Mesenchymal stem cell (in vitro differentiated cells and primary cell): ENCODE measurements at regions not wholly inside any gene's neighbourhood (a gene's known extent, or its start where the extent isn't known, plus 50 kb on each side); places are given as distances from the start of the nearest gene placed in this dataset.
"Not testable (repeated sequence)": the region's sequence is repeated elsewhere in the genome, so short reads cannot be mapped to it uniquely, and the experiment has no call there.

Experiments
- DNase-seq: peaks from one replicate; pipeline ENCODE4 v3.0.0-alpha.2; 2013
- H2AFZ ChIP-seq: one replicate; pipeline ENCODE4 v1.6.1; 2013; ENCODE audit warnings: low read depth, mild to moderate bottlenecking, control low read depth, inconsistent platforms, low read length, moderate library complexity
- H2AK5ac ChIP-seq: 2 replicates; pipeline ENCODE4 v1.6.1; 2013; ENCODE audit warnings: low read length, moderate library complexity, mild to moderate bottlenecking, inconsistent platforms; ENCODE audit not compliant: severe bottlenecking
- H2BK120ac ChIP-seq: one replicate; pipeline ENCODE4 v1.6.1; 2013; ENCODE audit warnings: low read depth, mild to moderate bottlenecking, inconsistent platforms, low read length, moderate library complexity
- H2BK12ac ChIP-seq, 2 experiments: one replicate each; pipeline ENCODE4 v1.6.1; 2013; ENCODE audit warnings: inconsistent platforms in 2 of 2, low read length in 2 of 2, mild to moderate bottlenecking in 2 of 2, moderate library complexity in 2 of 2, control low read depth in 1 of 2
- H2BK15ac ChIP-seq: one replicate; pipeline ENCODE4 v1.6.1; 2013; ENCODE audit warnings: mild to moderate bottlenecking, low read depth, inconsistent platforms; ENCODE audit not compliant: poor library complexity, severe bottlenecking
- H2BK5ac ChIP-seq: 2 replicates; pipeline ENCODE4 v1.6.1; 2013; ENCODE audit warnings: low read depth, mild to moderate bottlenecking, low read length, control low read depth, inconsistent platforms; ENCODE audit not compliant: poor library complexity, severe bottlenecking
- H3K14ac ChIP-seq, 2 experiments: one replicate each; pipeline ENCODE4 v1.6.1; 2013; ENCODE audit warnings: inconsistent platforms in 2 of 2, low read length in 2 of 2, control low read depth in 1 of 2, mild to moderate bottlenecking in 1 of 2, moderate library complexity in 1 of 2
- H3K18ac ChIP-seq, 2 experiments: one replicate each; pipeline ENCODE4 v1.6.1; 2013; ENCODE audit warnings: inconsistent platforms in 2 of 2, low read length in 2 of 2, control low read depth in 1 of 2, low read depth in 1 of 2, mild to moderate bottlenecking in 1 of 2
- H3K23ac ChIP-seq, 2 experiments: one replicate each; pipeline ENCODE4 v1.6.1; 2013; ENCODE audit warnings: inconsistent platforms in 2 of 2, low read length in 2 of 2, mild to moderate bottlenecking in 2 of 2, moderate library complexity in 2 of 2, control low read depth in 1 of 2
- H3K27ac ChIP-seq: 2 replicates; pipeline ENCODE4 v1.5.1; 2013; ENCODE audit warnings: mild to moderate bottlenecking, moderate library complexity, low read length, control low read depth, inconsistent platforms; ENCODE audit not compliant: poor library complexity, severe bottlenecking
- H3K27me3 ChIP-seq, 2 experiments: 2 replicates each; pipeline versions ENCODE4 v1.6.1 to v1.7.0; 2013; ENCODE audit warnings: low read length in 2 of 2, mild to moderate bottlenecking in 2 of 2, moderate library complexity in 2 of 2, control low read depth in 1 of 2, inconsistent platforms in 1 of 2; ENCODE audit not compliant: control insufficient read depth in 1 of 2, insufficient read depth in 1 of 2
- H3K36me3 ChIP-seq, 2 experiments: 2 replicates each; pipeline versions ENCODE4 v1.6.1 to v1.7.0; 2013; ENCODE audit warnings: low read length in 2 of 2, control low read depth in 1 of 2, inconsistent platforms in 1 of 2, low read depth in 1 of 2, mild to moderate bottlenecking in 1 of 2; ENCODE audit not compliant: insufficient read depth in 2 of 2, control insufficient read depth in 1 of 2
- H3K4ac ChIP-seq, 2 experiments: one replicate each; pipeline ENCODE4 v1.6.1; 2013; ENCODE audit warnings: inconsistent platforms in 2 of 2, low read length in 2 of 2, mild to moderate bottlenecking in 2 of 2, moderate library complexity in 2 of 2, control low read depth in 1 of 2, low read depth in 1 of 2
- H3K4me1 ChIP-seq: 2 replicates; pipeline ENCODE4 v1.6.1; 2013; ENCODE audit warnings: low read depth, low read length, control low read depth; ENCODE audit not compliant: control insufficient read depth, insufficient read depth
- H3K4me2 ChIP-seq: 2 replicates; pipeline ENCODE4 v1.6.1; 2013; ENCODE audit warnings: low read length, mild to moderate bottlenecking, inconsistent platforms; ENCODE audit not compliant: poor library complexity, severe bottlenecking
- H3K4me3 ChIP-seq, 2 experiments: 2 replicates each; pipeline versions ENCODE4 v1.5.1 to v1.7.0; 2013; ENCODE audit warnings: low read length in 2 of 2, mild to moderate bottlenecking in 2 of 2, control low read depth in 1 of 2, low read depth in 1 of 2; ENCODE audit not compliant: insufficient read depth in 1 of 2
- H3K79me1 ChIP-seq: replicated peaks from 2 replicates; pipeline ENCODE4 v1.6.1; 2013; ENCODE audit warnings: mild to moderate bottlenecking, control low read depth, low read length, inconsistent platforms; ENCODE audit not compliant: poor library complexity, severe bottlenecking
- H3K9ac ChIP-seq: 2 replicates; pipeline ENCODE4 v1.7.0; 2013; ENCODE audit warnings: mild to moderate bottlenecking, low read length, moderate library complexity
- H3K9me3 ChIP-seq: 2 replicates; pipeline ENCODE4 v1.7.0; 2013; ENCODE audit warnings: mild to moderate bottlenecking, low read length; ENCODE audit not compliant: control insufficient read depth
- H4K8ac ChIP-seq: one replicate; pipeline ENCODE4 v1.6.1; 2013; ENCODE audit warnings: inconsistent platforms, mild to moderate bottlenecking, low read length, moderate library complexity
- H4K91ac ChIP-seq: one replicate; pipeline ENCODE4 v1.6.1; 2013; ENCODE audit warnings: mild to moderate bottlenecking, low read length, inconsistent platforms
- WGBS: methylation state at CpG from one replicate; pipeline ENCODE4 v1.1.7; 2013; ENCODE audit warnings: mixed read lengths; 5-methylcytosine and 5-hydroxymethylcytosine counted together

- no peak overlapping the region for H4K8ac ChIP-seq
- H3K4me2 ChIP-seq, result no peak overlapping the region
- 93% methylated on average over 16 of the region's 29 CpGs for WGBS
- H2BK15ac ChIP-seq, result no peak overlapping the region
- no peaks in the 10 kb centered on the region for H3K79me1 ChIP-seq
- H2AFZ ChIP-seq, result no peak overlapping the region
- no peak overlapping the region for H2BK12ac ChIP-seq
- DNase-seq, result no peak
- no peaks in the 10 kb centered on the region for H3K36me3 ChIP-seq
- H3K23ac ChIP-seq, result no peak overlapping the region
- H3K4ac ChIP-seq, result no peak overlapping the region
- no peak overlapping the region for H3K9ac ChIP-seq
- no peak overlapping the region for H2BK5ac ChIP-seq
- H3K9me3 ChIP-seq, result no peaks in the 10 kb centered on the region
- H3K27ac ChIP-seq, result no peak overlapping the region
- H3K18ac ChIP-seq, result no peak overlapping the region
- H2AK5ac ChIP-seq, result no peak overlapping the region
- no peak overlapping the region for H3K4me3 ChIP-seq
- H3K4me1 ChIP-seq, result no peaks in the 10 kb centered on the region
- no peak overlapping the region for H3K14ac ChIP-seq
- no peak overlapping the region for H2BK120ac ChIP-seq
- no peaks in the 10 kb centered on the region for H3K27me3 ChIP-seq
- H4K91ac ChIP-seq, result no peak overlapping the region
Observed at GRCh38 chrX:26558719-26559386, 342.9 kb downstream of the MAGEB5 start.

DNA sequence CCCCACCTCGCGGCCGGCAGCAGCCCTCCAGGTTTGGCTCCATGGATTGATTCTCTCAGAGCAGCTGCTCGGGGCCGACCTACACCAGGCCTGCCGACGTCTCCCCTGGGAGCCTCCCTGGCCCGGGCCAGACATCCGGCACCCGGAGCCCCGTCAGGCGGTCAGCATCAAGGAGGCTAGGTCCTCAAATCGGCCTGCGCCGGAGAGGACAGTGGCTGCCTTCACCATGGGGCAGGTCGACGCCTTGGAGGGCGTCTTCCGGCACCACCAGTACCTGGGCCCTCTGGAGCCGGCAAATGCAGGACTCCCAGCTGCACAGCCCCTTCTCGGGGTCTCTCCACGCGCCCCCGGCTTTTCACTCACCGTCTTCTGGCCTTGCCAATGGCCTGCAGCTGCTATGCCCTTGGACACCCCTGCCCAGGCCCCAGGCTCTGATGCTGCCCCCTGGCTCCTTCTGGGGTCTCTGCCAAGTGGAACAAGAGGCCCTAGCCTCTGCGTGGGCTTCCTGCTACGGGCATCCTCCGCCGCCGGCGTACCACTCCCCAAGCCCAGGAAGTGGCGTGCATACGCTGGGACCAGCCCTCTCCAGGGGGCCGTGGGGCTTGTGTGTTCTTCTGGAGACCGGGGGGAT is 341.8 kb downstream of the MAGEB5 start:
- no peak overlapping the region for H3K4ac ChIP-seq
- H4K8ac ChIP-seq, result no peak overlapping the region
- DNase-seq, result no peak
- no peak overlapping the region for H2BK12ac ChIP-seq
- H2AK5ac ChIP-seq, result no peak overlapping the region
- no peak overlapping the region for H2BK120ac ChIP-seq
- H3K9ac ChIP-seq, result no peak overlapping the region
- no peak overlapping the region for H3K18ac ChIP-seq
- H3K4me1 ChIP-seq, result no peaks in the 10 kb centered on the region
- H3K23ac ChIP-seq, result no peak overlapping the region
- no peak overlapping the region for H2BK15ac ChIP-seq
- no peak overlapping the region for H3K14ac ChIP-seq
- no peak overlapping the region for H3K27ac ChIP-seq
- no peaks in the 10 kb centered on the region for H3K9me3 ChIP-seq
- H3K4me2 ChIP-seq, result no peak overlapping the region
- no peaks in the 10 kb centered on the region for H3K27me3 ChIP-seq
- no peak overlapping the region for H4K91ac ChIP-seq
- H3K79me1 ChIP-seq, result no peaks in the 10 kb centered on the region
- H3K36me3 ChIP-seq, result no peaks in the 10 kb centered on the region
- 95% methylated on average over 34 of the region's 35 CpGs for WGBS
- H2AFZ ChIP-seq, result no peak overlapping the region
- no peak overlapping the region for H2BK5ac ChIP-seq
- no peak overlapping the region for H3K4me3 ChIP-seq

DNA sequence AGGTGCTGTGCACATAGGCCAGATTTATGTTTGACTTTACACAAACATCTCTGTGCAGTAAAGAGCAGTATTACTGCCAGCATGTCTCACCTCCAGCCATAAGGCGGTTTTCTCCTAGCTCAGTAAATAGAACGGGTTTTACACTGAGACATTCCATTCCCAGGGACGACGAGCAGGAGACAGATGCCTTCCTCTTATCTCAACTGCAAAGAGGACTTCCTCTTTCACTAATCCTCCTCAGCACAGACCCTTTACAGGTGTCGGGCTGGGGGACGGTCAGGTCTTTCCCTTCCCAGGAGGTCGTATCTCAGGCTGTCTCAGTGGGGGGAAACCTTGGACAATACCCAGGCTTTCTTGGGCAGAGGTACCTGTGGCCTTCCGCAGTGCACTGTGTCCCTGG is 309.8 kb downstream of the MAGEB5 start:
- H3K4me1 ChIP-seq, H2BK120ac ChIP-seq, H2BK5ac ChIP-seq, H3K27ac ChIP-seq, H3K14ac ChIP-seq, H3K23ac ChIP-seq, H3K9ac ChIP-seq, DNase-seq, H3K4me3 ChIP-seq, H3K18ac ChIP-seq, H2AK5ac ChIP-seq, H2BK15ac ChIP-seq, H3K9me3 ChIP-seq, H3K36me3 ChIP-seq, H3K27me3 ChIP-seq, H3K4ac ChIP-seq, H3K79me1 ChIP-seq, H3K4me2 ChIP-seq, H4K8ac ChIP-seq, H2AFZ ChIP-seq, H2BK12ac ChIP-seq, H4K91ac ChIP-seq: not testable (repeated sequence)
- WGBS, result 18% methylated on average over 7 of the region's 8 CpGs

DNA sequence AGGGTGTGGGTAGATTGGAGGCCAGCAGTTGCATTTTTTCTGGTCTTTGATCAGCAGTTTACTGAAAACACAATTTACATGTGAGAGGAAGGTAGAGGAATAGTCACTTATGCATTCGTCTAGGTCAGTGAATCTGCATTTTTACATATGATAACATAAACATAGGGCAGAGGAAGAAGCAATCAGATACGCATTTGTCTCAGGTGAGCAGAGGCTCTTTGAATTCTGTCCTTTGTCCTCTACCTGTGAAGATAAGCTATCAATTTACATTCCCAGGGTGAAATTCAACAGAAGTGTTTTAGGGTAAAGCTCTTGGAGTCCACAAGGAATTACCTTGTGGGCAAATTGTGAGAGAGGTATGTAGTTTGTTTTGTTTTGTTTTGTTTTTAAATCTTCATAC is 306.5 kb downstream of the MAGEB5 start:
- Histone ChIP-seq H2BK120ac (no peak overlapping the region), H2AK5ac (no peak overlapping the region), H2BK15ac (no peak overlapping the region), H3K4ac (no peak overlapping the region), H3K36me3 (no peaks in the 10 kb centered on the region), H3K9me3 (no peaks in the 10 kb centered on the region), H3K9ac (no peak overlapping the region), H2BK12ac (no peak overlapping the region), H2AFZ (no peak overlapping the region), H3K4me1 (no peaks in the 10 kb centered on the region), H3K4me2 (no peak overlapping the region), H3K23ac (no peak overlapping the region), H3K14ac (no peak overlapping the region), H3K79me1 (no peaks in the 10 kb centered on the region), H2BK5ac (no peak overlapping the region), H4K8ac (no peak overlapping the region), H3K27me3 (no peaks in the 10 kb centered on the region), H3K18ac (no peak overlapping the region), H3K27ac (no peak overlapping the region), H3K4me3 (no peak overlapping the region), H4K91ac (no peak overlapping the region)
- 83% methylated on average over 1 of the region's 2 CpGs for WGBS
- DNase-seq, result no peak
